HL-60/S4 treated with phorbol 12-myristate 13-acetate at 8.2 ng/mL for 4 days and 3 days (cell line): ENCODE measurements at regions not wholly inside any gene's neighbourhood (a gene's known extent, or its start where the extent isn't known, plus 50 kb on each side); places are given as distances from the start of the nearest gene placed in this dataset.

ENCODE experiments used
- in situ Hi-C: fragments of 300-500 bp; cut with MboI; formaldehyde crosslinking; loops from 2 replicates; pipeline ENCODE4 v1.15.0; 2022; ENCODE audit warnings: low sequenced_read_pairs

DNA sequence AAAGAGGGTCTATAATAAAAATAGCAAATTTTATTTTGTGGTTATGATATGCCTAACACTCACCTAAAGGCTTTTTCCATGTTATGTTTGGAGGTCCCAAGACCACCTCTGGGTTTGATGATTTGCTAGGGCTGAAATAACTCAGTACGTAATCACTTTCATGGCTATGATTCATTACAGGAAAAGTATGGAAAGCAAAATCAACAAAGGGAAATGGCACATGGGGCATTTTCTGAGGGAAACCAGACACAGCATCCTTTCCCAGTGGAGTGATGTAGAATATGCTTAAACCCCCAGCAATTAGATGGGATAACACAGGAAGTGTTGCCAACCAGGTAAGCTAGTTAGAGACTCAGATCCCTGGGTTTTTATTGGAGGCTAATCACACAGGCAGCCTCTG is 701.6 kb upstream of the CBLB start:
- in situ Hi-C loops = no loop called here

DNA sequence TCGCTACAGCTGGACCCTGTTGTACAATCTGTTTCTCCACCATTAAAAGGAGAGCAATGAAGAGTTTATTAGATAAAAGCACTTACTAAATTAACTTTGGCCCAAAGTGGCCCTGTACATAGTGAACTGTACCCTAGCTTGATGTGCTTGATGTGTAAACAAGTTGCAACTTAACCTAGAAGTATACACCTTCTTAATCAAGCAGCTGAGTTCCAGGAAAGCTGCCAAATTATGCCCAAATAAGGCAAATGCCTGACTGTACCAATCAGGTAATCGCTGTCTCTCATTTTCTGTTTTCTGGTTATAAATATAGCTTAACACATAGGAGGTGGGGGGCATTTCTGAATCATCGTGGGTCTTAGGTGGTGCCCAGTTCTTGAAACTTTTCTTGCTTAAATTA is 704.8 kb upstream of the CBLB start:
- in situ Hi-C loops = no loop called here

DNA sequence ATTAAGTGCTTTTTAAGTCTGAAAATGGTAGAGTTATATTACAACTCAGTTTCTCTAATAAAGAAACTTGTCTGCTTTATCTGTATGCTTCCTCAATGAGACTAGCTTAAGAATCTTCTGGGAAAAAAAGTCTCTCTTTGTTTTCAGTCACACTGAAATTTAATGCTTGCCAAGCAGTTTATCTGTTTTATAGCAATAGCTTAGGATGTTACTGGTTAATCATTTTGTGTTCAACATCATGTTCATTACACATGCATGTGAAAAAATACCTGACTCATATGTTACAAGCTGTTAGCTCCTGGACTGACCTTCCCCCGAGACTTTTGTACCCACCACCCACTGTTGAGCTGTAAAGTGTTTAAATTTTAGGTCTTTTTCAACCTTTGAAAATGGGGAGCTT is 706.2 kb upstream of the CBLB start:
- in situ Hi-C loops = no loop called here

DNA sequence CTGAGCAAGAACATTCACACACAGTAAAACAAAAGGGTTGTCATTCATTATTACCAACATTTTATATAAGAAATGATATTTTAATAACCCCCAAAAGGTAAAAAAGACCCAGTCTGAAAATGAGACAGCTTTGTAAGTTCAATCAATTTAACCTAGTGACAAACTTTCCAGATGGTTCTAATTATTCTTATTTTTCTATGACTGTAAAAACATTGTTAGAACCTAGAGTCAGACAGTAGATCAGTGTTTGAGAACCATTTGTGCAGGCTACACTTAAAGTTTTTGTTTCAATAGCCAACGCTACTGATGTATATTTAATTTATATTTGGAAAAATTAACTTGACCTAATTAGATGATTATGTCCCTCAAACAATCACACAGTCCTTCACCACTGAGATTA is 708.4 kb upstream of the CBLB start:
- in situ Hi-C loops = no loop called here

DNA sequence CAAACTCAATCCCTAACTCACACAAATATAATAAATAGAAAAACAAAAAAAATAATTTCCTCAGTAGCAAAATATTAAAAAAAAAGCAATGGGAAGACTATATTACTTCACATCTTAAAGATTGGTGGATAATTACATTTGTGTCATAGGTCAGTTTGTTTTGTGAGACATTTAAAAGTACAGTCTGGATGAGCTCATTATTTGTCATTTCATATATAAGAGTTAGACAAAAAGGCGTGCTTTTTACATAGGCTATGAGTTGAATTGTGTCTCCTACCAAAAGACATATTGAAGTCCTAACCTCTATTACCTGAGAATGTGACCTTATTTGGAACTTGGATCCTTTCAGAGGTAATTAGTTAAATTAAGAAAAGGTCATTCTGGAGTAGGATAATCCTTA is 710.1 kb upstream of the CBLB start:
- in situ Hi-C loops = no loop called here

DNA sequence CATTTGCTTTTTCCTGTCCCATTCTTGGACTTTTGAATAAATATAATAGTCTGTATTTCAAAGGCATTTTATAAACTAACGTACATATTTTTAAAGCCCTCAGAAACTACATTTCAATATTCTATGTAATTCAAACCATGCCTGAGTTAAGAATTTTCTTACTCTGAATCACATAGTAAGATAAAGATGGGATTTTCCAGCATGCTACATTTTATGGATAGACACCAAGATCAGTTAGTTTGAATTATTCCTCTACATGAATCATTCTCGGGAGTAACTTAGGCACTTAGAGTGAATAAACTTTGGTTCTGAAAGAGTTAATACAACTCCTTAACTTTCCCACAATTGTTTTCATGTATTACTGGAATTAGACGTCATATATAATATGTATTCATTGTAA is 713.3 kb upstream of the CBLB start:
- in situ Hi-C loops = no loop called here

DNA sequence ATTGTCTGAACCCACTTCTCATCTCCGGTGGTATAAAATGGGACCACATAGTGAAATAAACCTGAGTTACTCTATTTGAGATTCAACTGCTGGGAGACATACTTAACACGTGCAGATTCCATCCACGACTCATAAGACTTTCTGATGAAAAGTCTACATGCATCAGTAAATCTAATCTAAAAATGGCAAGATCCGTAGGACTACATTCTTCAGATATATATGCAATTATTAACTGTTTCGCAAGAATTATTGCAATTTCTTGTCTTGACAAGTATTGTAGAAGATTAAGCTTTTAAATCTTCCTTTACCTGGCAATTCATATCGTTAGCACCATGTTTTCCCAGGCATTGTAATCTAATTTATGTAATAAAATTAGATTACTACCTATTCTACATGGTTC is 718.7 kb upstream of the CBLB start:
- in situ Hi-C loops = no loop called here

DNA sequence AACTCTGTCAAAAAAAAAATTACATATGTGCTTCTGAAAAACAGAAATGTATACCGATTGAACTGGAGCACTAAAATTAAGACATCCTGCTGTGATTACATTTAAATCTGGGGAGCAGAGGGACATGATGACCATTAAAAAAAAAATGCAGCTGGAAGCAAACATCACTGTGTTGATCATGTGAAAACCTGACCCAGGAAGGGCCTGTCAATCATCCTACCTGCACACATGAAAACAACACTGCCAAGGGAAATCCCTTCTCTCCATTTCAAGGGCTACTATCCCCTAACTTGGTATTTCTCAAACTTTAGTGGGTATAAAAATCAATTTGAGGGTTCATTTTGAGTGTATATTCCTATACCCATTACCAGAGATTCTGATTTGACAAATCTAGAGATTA is 719.9 kb upstream of the CBLB start:
- in situ Hi-C loops = no loop called here

DNA sequence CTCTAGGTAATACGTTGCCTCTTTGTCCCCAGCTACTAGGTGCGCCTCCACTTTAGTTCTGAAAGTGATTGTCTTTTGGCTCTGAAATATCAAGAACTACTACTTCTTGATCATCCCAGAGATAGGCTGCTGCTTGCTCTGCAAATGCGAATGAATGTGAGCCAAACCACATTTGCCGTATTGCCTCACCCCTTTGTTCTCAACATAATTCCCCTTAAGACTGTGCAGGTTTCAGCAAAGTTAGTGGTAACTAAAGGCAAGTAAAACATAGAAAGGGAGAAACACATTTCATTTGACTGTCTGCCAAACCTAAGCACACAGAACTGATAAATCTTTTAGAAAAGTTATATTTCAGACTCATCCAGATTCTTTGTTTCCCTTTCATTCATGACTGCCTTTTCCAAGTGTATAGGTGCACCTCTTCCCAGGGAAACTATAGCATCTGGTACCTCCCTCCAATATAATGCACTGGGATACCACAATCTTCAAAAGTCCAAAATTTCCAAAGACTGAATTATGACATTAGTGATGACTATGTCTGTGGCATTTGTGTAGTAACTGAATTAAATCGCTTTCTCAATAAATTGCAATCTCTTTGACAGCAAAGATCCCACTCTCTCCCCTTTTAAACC is 720.6 kb upstream of the CBLB start:
- in situ Hi-C loops = no loop called here

DNA sequence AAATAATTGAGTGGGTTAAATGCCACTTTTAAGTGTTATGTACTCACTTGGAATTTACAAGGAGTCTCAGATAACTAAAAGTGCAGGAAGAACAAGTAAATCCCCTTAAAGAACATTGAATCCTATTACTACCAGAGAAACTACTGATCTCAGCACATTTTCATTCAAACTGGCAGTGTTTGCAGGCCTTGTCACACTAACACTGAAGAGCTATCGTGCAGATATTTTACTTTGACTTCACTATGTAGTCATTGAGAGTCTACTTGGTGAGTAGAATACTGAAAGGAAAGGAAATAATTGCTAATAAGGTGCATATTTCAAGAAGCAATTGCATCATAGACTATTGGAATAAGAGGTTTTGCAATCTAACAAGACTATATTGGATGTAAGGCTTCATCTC is 721.4 kb upstream of the CBLB start:
- in situ Hi-C loops = no loop called here

DNA sequence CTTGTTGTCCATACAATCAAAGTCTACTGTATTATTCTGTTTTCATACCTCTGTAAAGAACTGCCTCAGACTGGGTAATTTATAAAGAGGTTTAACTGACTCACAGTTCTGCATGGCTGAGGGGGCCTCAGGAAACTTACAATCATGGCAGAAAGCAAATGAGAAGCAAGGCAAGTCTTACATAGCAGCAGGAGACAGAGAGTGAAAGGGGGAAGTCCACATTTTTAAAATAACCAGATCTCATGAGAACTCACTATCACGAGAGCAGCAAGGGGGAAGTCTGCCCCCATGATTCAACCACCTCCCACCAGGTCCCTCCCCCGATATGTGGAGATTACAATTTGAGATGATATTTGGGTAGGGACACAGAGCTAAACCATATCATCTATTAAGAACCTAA is 724.6 kb upstream of the CBLB start:
- in situ Hi-C loops = no loop called here

DNA sequence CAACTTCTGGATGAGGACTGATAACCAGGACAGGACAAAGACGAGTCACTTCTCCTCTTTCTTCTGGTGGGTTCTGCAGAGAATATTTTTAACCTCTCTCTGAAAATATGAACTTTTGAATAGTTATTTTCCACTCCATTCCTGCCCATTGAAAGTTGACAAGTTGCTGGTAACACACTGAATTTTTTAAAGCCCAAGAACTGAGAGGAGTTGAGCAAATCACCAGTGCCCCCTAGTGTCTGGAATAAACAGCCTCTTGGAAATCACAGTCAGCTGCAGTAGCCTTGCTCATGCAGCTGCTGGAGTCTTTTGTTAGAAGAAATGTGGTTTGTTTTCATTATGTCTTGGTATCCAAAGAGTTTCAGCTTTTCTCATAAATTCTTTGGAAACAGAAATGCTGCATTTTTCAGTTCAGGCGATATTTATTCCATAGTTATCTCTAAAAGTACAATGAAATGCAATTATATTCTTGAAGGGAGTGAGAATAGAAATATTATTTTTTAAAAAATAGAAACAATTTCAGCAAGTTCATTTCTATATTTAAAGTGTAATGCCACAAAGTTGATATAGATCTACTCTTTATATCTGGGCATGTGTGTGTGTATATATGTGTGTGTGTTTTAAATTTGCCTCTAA is 741.0 kb upstream of the CBLB start:
- in situ Hi-C loops = loop anchor here (25.0 kb wide), 1 partner anchor 922 kb away; no protein-coding TSS in a partner anchor

DNA sequence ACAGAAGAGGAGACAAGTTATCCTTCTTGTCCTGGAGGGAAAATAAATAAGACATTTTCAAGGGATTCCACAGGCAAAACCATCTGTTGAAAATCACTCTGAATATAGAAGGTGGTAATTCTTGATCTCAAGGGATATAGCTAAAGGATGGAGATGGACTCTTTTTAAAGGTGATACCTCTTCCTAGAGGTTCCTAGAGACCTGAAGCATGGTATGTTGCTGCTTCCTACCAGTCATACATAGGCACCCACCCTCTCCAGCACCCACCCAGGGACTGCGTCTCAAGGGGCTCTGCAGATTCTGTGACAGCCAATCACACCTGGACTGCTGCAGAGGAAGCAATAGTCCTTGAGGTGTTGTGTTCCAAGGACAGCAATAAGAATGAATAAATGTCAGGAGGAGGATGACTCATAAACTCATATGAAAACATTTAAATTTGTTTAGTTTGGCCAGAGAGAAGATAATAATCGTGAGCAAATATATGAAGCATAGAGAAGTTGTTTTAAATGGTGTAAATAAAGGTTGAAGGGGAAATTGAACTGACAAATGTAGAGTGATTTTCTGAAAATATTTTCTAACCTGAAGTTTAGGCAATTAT is 741.6 kb upstream of the CBLB start:
- in situ Hi-C loops = loop anchor here (25.0 kb wide), 1 partner anchor 923 kb away; no protein-coding TSS in a partner anchor

DNA sequence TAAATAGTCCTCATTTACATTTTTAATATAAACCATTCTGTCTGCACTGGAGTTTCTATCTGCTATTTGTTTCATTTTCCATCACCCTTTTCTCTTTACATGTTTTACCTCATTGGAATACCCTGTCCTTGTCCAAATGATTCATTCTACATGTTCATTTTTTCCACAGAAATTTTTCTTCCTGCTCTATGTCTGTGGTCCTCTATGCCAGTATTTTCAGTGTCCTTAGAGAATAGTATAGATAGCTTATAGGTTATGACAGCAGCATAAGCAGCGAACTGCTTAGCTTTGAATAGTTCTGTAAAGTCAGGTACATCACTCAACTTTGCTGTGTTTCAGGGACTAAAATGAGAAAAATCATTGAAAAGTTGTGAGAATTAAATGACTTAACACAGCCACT is 742.3 kb upstream of the CBLB start:
- in situ Hi-C loops = loop anchor here (25.0 kb wide), 1 partner anchor 924 kb away; no protein-coding TSS in a partner anchor

DNA sequence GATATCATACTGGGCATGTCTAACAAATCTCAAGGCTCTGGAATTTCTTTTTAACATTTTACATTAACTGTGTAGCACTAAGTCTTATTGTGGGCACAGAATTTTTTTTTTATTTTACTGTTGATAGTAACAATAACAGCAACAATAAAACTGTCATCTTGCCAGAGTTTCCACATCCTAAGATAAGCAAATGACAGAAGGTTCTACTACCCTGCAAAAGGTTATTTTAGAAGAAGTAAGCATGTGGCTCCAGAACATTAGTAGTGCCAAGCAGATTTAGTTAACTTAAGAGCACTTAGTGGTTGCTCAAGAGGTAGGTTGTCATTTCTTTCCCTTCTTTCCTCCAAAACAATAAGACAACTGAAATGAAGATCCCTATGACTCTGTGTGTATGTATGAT is 743.0 kb upstream of the CBLB start:
- in situ Hi-C loops = loop anchor here (25.0 kb wide), 1 partner anchor 925 kb away; no protein-coding TSS in a partner anchor

DNA sequence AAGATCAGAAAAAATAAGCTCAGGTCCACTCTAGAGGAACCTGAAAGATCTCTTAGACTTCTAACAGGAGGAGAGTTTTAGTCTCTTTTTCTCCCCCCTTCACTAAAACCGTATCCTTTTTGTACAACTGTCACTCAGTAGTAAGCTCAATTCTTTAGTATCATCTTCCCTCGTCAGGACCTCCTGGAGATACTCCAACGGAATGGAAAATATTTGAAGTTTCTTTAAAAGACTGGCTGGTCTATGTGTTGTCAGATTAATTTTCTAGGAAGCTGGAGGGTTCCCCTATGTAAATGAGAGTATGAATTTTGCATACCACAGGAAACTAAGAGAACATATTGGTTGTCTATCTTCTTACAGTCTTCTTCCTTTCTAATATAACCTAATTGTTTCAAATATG is 747.7 kb upstream of the CBLB start:
- in situ Hi-C loops = loop anchor here (25.0 kb wide), 1 partner anchor 929 kb away; no protein-coding TSS in a partner anchor

DNA sequence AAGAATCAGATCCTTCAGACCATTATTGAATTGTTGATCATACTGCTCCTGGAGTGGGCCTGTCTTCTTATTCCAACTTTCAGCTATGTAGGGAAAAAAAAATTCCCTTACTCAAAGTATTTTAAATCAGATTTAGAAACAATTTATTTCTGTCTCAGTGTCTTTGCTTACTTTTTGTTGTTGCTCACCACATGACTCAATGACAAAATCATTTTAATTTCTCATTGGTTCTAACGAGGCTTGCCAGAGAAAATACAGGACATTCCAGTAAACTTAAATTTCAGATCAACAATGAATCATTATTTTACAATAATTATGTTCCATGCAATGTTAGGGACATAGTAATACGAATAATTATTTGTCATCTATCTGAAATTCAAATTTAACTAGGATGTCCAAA is 748.5 kb upstream of the CBLB start:
- in situ Hi-C loops = loop anchor here (25.0 kb wide), 1 partner anchor 930 kb away; no protein-coding TSS in a partner anchor

DNA sequence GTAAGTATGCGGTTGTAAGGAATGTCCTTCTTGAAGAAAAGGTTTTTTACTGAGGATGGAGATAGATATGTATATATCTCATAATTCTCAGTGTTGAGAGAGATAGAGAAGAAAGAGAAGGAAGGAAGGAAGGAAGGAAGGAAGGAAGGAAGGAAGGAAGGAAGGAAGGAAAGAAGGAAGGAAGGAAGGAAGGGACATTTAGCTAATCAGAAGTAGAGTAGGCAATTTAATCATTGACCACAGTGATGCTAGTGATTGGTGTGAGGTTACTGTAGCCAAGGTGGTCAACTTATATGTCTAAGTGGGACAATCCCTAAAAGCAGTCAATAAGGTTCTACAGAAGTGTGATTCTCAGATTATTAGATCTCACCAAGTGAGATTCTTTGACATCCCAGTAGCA is 751.8 kb upstream of the CBLB start:
- in situ Hi-C loops = loop anchor here (25.0 kb wide), 1 partner anchor 933 kb away; no protein-coding TSS in a partner anchor

DNA sequence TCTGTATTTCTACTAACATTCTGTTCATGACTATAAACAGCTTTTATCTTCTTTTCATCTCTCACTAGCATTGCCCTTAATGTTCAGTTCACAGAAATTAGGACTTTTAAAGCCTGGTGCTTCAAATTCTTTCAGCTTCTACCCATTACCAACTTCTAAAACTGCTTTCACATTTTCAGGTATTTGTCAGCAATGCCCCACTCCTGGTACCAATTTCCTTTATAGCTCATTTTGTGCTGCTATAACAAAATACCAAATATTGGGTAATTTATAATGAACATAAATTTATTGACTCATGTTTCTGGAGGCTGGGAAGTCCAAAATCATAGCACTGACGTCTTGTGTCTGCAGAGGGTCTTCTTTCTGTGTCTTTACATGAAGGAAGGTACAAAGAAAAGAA is 753.1 kb upstream of the CCDC54 start:
- in situ Hi-C loops = loop anchor here (25.0 kb wide), 1 partner anchor 937 kb away; no protein-coding TSS in a partner anchor

DNA sequence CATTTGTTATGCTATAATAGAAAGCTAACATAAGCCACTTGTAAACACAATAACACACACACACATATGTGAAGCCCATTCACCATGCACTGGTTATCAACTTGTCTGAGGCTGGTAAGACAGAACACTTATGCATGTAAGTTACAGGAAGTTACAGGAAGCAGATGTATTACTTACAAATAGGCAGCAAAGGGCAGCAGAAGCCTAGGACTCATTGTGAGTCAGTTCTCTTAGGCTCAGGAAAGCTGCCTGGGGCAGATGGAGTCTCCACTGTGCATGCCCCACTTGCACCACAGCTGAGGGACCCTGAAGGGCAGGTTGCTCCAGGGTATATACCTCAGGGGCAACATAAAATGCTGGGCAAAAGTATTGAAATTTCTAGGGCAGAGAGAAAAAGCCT is 748.8 kb upstream of the CCDC54 start:
- in situ Hi-C loops = no loop called here

DNA sequence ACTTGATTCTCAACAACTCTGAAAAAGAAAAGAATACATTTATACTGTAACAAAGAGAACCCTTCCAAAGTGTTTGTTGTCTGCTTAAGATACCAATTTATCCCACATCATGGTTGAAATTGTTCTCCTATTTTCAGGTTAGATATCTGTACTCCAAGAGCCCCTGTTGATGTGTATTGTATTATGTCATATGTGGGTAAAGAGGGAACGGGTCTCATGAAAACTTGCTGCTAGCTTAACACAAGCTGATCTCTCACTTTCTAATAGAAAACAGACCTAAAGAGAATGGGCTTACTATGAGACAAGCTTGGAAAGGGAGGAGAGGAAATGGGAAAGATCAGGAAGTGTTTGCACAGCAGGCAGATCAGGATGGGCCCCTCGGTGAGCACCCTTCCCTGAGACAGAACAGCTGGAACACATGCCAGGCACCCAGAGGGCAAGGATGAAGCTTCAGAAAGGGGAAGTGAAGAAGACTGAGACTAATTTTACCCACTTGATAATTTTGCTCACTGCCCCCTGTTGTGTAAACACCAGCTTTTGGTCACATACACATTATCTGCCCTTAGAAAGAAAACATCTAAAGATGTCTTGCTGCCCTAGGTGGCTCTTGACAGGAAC is 747.9 kb upstream of the CCDC54 start:
- in situ Hi-C loops = no loop called here
